ENCODE measurements at regions not wholly inside any gene's neighbourhood (a gene's known extent, or its start where the extent isn't known, plus 50 kb on each side); places are given as distances from the start of the nearest gene placed in this dataset.

- no peak for DNase-seq
Measured at GRCh38 chr7:387132-388022, 97.4 kb downstream of the FOXL3 start.

GRCh38 chr7:388023-388960 lies 98.3 kb downstream of the FOXL3 start:
- DNase-seq = no peak

DNA sequence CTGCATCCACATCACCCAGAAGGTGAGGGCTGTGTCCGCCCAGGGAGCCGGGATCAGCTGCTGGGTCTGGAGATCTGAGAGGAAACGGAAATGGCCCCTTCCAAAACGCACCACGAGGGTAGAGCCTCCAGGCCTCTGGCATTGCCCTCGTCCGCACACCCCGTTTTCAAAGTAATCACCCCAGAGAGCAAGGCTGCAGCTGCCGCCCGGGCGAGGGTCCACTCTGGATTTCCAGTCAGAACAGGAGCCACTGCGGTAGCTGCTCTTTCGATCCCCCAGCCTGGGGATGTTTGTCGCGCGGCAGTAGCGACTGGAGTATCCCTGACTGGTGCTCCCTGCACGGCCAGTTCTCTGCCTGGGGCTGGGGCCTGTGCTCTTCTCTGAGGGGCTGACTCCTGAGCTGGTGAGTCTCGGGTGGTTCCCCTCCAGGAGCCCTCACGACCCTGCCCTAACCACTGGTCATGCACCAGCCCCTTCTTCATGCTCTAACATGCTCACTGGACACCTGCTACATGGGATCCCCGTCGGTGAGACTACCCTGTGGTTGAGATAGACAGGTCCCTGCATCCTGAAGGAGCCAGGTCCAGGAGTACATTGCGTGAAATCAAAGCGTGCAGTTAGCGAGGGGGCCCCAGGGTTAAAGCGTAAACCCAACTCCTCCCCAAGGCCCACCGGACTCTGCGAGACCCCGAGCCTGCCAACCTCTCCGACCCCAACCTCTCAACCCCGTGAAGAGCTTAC lies 99.2 kb downstream of the FOXL3 start:
- no peak for DNase-seq

DNA sequence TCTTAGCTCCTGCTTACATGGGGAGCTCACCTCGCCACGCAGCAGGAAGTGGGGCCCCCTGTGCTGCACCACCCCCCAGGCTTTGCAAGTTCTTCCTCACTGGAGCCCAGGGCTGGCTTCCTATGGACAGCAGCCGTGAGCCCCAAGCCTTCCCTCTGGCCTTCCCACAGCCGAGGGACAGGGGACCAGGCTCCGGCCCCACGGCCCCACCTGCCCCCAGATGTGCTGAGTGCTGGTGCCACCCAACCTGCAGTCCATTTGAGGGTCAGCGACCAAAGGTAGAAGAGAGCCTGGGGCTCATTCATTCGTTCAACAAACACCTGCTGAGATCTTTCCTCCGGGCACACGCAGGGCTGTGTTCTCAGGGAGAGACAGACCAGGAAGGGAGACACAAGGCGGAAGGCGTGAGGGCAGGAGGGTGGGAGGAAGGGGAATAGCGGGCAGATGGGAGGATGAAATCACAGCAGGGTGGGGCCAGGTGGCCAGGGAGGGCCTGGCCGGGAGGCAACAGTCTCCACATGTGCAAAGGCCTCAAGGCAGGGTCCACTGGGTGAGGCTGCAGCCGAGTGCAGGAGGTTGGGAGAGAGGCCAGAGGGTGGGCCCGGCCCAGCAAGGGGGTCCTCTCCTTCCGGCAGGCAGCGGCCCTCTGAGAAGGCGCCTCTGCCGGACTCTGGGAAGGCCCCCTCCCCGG lies 100.1 kb downstream of the FOXL3 start:
- DNase-seq = no peak

DNA sequence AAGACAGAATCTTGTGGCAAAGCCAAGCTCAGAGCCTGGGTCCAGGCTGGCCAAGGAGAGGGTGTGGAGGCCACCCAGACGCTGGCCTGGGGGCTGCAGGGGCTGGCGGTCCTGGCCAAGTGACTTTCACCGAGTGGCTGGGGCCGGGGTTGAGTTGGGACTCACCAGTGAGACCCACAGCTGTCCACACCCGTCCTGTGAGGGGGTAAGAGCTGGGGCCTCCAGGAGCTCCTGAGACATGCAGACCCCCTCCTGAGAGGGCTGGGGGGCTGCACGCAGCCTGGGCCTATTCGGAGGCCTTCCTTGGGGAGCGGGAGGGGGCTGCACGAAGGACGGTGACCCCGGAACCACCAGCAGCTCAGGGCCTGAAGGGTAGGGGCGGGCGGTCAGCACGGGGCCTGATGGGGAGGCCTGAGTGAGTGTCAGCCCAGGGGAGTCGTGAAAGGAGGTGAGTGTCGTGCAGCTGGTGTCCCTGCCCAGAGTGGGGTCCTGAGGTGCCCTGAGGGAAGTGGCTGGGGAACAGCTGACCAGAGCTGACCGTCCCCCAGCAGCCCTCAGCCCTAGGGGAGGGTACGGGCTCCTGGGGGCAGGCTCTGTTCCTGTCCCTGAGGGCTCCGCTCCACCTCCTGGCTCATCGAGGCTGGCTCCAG lies 100.9 kb downstream of the FOXL3 start:
- DNase-seq = no peak

DNA sequence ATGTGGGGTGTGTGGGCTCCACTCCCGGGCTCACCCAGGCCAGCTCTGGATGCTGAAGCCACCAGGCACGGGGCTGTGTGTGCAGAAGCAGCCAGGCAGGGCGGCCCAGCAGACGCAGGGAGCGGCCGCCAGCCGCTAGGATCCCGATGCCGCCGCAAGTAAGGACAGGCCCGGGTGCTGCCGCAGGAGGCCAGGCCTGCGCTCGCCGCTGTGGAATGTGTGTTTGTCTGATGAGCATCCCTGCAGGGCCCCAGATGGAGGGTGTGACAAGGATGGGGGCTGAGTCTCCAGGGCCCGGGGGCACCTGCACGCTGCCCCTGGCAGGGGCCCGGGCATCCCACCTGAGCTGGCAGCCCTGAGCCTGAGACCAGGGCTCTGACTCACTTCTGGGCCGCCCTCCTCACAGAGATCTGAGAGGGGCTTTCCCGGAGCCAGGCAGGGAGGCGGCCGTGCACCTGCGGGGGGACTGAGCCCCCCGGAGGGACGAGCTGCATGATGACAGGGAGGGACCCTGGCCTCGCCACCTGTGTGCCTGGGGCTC lies 101.5 kb downstream of the FOXL3 start:
- DNase-seq = no peak

DNA sequence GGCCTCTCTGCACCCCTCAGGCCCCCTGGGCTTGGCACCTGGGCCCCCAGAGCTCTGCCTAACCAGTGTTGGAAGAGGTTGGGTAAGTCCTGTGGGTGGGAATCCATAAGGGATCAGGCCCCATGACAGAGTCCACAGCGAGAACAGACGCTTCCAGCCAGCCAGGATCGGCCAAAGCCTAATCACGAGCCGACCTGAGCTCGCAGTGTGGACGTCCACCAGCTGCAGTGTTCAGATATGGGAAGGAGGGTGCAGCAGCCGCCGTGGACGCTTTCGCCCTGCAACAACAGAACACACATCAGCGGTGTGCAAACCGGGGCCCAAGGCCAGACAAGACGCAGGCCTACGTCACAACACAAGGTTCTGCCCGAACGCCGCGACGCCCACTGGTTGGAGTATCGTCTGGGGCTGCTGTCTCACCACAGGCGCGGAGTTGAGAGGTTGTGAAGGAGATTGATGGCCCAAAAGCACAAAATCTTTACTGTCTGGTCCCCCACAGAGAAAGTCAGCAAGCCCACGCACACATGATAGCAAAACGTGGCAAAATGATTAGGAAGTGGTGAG lies 102.1 kb downstream of the FOXL3 start:
- no peak for DNase-seq

- no peak for DNase-seq
Measured at GRCh38 chr7:392822-393221, 102.9 kb downstream of the FOXL3 start.

- no peak for DNase-seq
Measured at GRCh38 chr7:395643-396042, 105.7 kb downstream of the FOXL3 start.

DNA sequence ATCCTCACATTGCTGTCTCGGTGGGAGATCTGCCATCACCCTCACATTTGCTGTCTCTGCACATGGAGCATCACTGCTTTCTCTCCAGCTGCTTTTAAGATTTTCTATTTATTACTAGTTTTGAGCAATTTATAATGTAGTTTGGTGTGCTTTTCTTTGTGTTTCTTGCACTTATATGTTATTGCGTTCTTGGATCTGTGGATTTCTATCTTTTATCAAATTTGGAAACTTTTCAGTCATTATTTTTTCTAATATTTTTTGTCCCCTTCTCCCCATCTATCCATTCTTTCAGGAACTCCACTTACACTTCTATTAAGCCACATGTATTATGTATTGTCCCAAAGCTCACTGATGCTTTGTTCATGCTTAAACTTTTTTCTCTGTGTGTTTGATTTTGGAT lies 108.9 kb downstream of the FOXL3 start:
- no peak for DNase-seq

- DNase-seq = no peak
Measured at GRCh38 chr7:400901-401485, 111.0 kb downstream of the FOXL3 start.

DNA sequence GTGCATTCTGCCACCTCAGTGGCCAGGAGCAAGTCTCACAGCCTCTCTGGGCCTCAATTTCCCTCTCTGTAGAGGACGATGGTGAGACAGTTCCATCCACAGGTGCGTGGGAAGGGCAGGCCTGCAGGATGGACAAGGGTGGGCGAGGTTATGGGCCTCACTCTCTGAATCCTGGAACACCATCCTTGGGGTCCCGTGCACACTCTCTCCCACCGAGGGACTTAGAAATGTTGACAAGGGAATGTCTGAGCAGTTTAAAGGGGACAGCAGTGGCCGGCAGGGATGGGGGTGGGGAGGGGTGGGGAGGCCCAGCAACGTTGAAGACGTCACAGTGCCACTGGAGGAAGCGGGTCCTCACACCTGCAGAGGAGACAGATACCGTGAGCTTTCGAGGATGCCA lies 111.5 kb downstream of the FOXL3 start:
- no peak for DNase-seq

DNA sequence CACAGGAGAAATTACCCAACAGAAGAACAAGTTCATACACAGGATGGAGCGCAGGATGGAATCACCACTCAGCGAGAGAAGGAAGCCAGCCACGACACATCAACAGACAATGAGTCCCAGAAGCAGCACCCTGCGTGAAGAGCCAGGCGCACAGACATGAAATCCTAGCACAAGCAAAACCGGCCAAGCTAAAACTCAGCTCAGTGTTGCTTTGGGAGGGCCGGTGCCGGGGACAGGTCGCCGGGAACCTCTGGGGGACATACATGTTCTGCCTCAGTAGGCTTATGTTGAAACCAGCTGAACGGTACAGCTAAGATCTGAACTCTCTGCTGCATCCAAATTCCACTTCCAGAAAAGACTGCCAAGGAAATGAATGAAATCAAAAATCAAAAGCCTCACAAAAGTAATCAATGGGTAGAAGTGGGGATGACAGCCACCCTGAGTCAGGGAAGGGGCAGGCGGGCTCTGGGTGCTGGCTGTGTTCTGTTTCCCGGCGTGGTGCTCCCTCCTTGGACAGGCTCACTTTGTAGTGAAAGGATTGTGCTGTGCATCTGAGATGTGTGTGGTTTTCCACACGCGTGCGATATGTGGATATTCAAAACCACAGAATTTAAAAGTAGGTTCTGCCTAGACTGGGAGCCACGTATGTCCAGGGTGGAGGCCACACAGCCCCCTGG lies 114.7 kb downstream of the PDGFA start:
- DNase-seq = no peak

- no peak for DNase-seq
Measured at GRCh38 chr7:405489-406211, 114.0 kb downstream of the PDGFA start.

- DNase-seq = no peak
Measured at GRCh38 chr7:407721-408539, 111.7 kb downstream of the PDGFA start.

GRCh38 chr7:408751-409311 lies 110.8 kb downstream of the PDGFA start:
- no peak for DNase-seq

DNA sequence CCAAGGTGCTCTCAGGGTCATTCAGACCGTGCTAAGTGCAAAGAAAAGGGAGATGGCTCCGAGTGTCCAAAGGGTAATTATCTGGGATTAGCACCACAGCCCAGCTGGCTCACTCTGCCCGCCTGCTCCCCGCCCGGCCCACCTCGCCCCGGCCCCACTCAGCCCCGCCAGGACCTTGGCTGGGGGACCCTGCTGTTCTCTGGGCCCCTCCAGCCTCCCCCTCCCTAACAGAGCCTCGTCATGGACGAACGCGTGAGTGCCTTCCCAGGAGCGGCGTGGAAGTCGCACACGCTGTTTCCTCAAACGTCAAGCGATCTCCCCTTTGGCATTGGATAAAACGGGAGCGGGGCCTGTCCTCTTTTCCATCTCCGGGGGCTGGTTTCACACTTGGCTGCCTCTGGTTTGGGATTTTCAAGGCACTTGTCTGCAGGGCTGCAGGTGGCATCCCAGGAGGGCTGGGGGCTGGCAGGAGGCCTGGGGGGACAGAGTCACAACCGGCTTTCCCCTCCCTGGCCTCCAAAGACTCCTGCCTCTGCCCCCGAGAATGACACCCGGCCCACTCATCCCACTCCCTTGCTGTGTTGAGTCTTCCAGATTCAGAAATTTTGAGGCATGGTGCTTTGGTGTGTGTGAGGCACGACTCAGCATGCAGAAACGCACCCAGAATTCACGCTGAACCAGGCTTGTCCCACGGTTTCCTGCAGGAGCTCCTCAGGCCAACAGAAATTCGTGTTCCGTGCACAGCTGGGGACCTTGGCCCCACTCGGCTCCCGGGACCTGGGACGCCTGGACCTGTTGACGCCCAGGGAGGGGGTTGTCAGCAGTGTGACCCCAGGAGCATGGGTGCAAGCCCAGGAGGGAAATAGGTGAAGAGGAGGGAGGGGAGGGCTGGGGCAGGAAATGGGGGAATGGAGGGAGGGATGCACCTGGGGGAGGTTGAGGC lies 110.0 kb downstream of the PDGFA start:
- no peak for DNase-seq

Measured in inflammatory macrophage treated with lipopolysaccharide for 4 hours (primary cell).